HUES64 (cell line): ENCODE measurements at regions not wholly inside any gene's neighbourhood (a gene's known extent, or its start where the extent isn't known, plus 50 kb on each side); places are given as distances from the start of the nearest gene placed in this dataset.

Source experiments
- H3K27ac ChIP-seq: 2 replicates; pipeline ENCODE4 v1.7.0; 2013; ENCODE audit warnings: low read depth, low read length, inconsistent platforms
- H3K27me3 ChIP-seq: 2 replicates; pipeline ENCODE4 v1.6.1; 2013; ENCODE audit warnings: mild to moderate bottlenecking, low read length; ENCODE audit not compliant: insufficient read depth
- H3K36me3 ChIP-seq: 2 replicates; pipeline ENCODE4 v1.6.1; 2013; ENCODE audit warnings: mild to moderate bottlenecking, low read length; ENCODE audit not compliant: insufficient read depth
- H3K4me1 ChIP-seq: 2 replicates; pipeline ENCODE4 v1.6.1; 2013; ENCODE audit warnings: mild to moderate bottlenecking, low read length, moderate library complexity; ENCODE audit not compliant: insufficient read depth
- H3K4me3 ChIP-seq: 2 replicates; pipeline ENCODE4 v1.5.1; 2013; ENCODE audit warnings: mild to moderate bottlenecking, low read length, moderate library complexity
- H3K9ac ChIP-seq: 2 replicates; pipeline ENCODE4 v1.6.1; 2013; ENCODE audit warnings: mild to moderate bottlenecking, low read depth, low read length
- H3K9me3 ChIP-seq: 2 replicates; pipeline ENCODE4 v1.6.1; 2013; ENCODE audit warnings: low read depth, low read length; ENCODE audit not compliant: insufficient read depth
- whole genome bisulfite sequencing: fragments of 150-250, 120-280 bp; methylation state at CpG from one replicate; pipeline ENCODE4 v1.1.7; 2013; ENCODE audit warnings: missing lambda C conversion rate; 5-methylcytosine and 5-hydroxymethylcytosine counted together

DNA sequence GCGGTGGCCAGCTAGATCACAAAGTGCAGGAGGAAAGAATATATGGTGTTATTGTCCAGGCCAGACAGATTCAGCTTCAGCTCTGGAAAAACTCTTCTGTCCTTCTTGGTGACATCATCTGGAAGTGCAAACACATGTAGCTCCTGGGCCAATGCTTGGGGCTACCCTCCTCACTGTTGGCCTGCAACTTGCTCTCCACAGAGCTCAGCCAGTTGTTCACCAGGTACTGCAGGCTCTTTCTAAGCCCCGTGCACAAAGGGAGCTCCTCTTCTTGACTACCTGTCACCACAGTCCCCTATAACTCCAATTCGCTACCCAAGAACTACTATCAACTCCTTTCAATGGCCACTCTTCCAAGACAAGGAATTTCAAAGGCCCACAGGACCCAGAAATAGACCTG lies 1175.9 kb upstream of the CDH9 start:
- 97% methylated on average over 3 of the region's 3 CpGs for WGBS
- Histone ChIP-seq H3K9ac (no peak overlapping the region), H3K27ac (no peak overlapping the region), H3K9me3 (no peaks in the 10 kb centered on the region), H3K4me3 (no peak overlapping the region), H3K4me1 (no peaks in the 10 kb centered on the region), H3K36me3 (no peaks in the 10 kb centered on the region), H3K27me3 (no peaks in the 10 kb centered on the region)

- H3K36me3 ChIP-seq, result no peaks in the 10 kb centered on the region
- no peak overlapping the region for H3K9ac ChIP-seq
- no CpG with 5 or more reads among the region's 1 CpG for WGBS
- no peak overlapping the region for H3K27ac ChIP-seq
- no peaks in the 10 kb centered on the region for H3K27me3 ChIP-seq
- H3K4me1 ChIP-seq, result no peaks in the 10 kb centered on the region
- no peaks in the 10 kb centered on the region for H3K9me3 ChIP-seq
- no peak overlapping the region for H3K4me3 ChIP-seq
Measured at GRCh38 chr5:28208356-28208755, 1170.0 kb upstream of the CDH9 start.

GRCh38 chr5:28190011-28190410 lies 1151.6 kb upstream of the CDH9 start:
- Histone ChIP-seq H3K4me3 (no peak overlapping the region), H3K9me3 (no peaks in the 10 kb centered on the region), H3K27me3 (no peaks in the 10 kb centered on the region), H3K9ac (no peak overlapping the region), H3K36me3 (no peaks in the 10 kb centered on the region), H3K4me1 (0 out of 2 replicates have a peak, but pooled peaks cover 2% of the 10 kb centered on the region), H3K27ac (no peak overlapping the region)
- 88% methylated on average over 2 of the region's 2 CpGs for WGBS

DNA sequence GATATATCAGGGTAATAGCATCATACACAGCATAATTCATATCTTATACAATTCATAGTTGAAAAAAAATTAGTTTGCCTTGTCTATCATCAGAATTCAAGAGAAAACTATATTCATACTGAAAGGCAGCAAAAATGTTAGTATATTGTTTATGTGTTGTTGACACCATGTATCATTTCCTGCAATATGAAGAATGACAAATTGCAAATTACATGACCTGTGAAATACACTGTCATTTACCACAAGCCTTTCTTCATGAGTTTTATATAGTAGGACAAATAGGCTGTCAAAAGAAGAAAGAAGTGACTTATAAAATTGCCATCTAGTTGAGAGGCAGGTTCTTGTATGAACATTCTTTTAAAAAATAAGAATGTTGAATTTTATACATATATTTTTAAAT lies 1136.3 kb upstream of the CDH9 start:
- H3K27ac ChIP-seq, result no peak overlapping the region
- no peaks in the 10 kb centered on the region for H3K9me3 ChIP-seq
- no peak overlapping the region for H3K9ac ChIP-seq
- H3K36me3 ChIP-seq, result no peaks in the 10 kb centered on the region
- no peaks in the 10 kb centered on the region for H3K27me3 ChIP-seq
- no peak overlapping the region for H3K4me3 ChIP-seq
- no peaks in the 10 kb centered on the region for H3K4me1 ChIP-seq

GRCh38 chr5:28165096-28165495 lies 1126.7 kb upstream of the CDH9 start:
- Histone ChIP-seq H3K4me1 (no peaks in the 10 kb centered on the region), H3K27me3 (no peaks in the 10 kb centered on the region)
- WGBS, result 88% methylated on average over 5 of the region's 5 CpGs

DNA sequence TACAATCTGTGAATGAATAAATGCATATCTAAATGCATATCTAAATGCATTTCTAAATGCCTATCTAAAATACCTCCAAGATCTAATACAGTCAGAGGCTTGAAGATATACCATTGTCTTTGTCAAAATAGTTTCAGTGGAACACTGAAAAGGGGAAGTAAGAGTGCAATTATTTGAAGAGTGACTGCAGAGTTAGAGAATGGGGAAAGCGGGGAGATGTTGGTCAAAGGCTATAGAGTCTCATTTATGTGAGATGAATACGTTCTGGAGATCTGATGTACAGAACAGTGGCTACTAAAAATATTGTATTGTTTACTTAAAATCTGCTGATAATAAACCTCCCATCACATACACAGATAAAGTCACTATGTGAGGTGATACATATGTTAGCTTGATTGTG lies 1126.2 kb upstream of the CDH9 start:
- no peak overlapping the region for H3K9ac ChIP-seq
- 93% methylated on average over 2 of the region's 2 CpGs for WGBS
- H3K27me3 ChIP-seq, result no peaks in the 10 kb centered on the region
- H3K4me3 ChIP-seq, result no peak overlapping the region
- H3K4me1 ChIP-seq, result no peaks in the 10 kb centered on the region
- no peaks in the 10 kb centered on the region for H3K36me3 ChIP-seq
- H3K9me3 ChIP-seq, result no peaks in the 10 kb centered on the region
- no peak overlapping the region for H3K27ac ChIP-seq

More at GRCh38 chr5:28165096-28165495, 1126.7 kb upstream of the CDH9 start:
- Histone ChIP-seq H3K9me3 (no peaks in the 10 kb centered on the region), H3K9ac (no peak overlapping the region), H3K4me3 (no peak overlapping the region), H3K27ac (no peak overlapping the region), H3K36me3 (no peaks in the 10 kb centered on the region)

DNA sequence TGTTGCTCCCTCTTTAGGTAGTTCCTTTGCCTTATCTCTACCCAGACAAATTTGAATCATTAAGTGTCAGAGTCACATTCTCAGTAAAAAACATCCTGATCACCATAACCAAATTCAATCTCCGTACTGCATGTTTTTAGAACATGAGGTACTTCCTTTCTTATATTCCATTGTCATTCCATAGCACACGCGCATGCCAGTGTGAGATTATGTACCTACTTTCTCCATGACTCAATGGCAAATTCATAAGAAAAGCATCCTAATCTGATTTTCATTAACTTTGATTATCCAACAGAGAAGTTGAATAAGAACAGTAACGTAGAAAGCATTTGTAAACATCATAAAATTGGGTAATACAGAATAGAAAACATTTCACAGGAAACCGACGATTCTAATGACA lies 1118.6 kb upstream of the CDH9 start:
- Histone ChIP-seq H3K9me3 (no peaks in the 10 kb centered on the region), H3K27ac (no peak overlapping the region), H3K4me1 (no peaks in the 10 kb centered on the region), H3K27me3 (no peaks in the 10 kb centered on the region), H3K9ac (no peak overlapping the region), H3K36me3 (no peaks in the 10 kb centered on the region), H3K4me3 (no peak overlapping the region)
- 95% methylated on average over 6 of the region's 6 CpGs for WGBS

DNA sequence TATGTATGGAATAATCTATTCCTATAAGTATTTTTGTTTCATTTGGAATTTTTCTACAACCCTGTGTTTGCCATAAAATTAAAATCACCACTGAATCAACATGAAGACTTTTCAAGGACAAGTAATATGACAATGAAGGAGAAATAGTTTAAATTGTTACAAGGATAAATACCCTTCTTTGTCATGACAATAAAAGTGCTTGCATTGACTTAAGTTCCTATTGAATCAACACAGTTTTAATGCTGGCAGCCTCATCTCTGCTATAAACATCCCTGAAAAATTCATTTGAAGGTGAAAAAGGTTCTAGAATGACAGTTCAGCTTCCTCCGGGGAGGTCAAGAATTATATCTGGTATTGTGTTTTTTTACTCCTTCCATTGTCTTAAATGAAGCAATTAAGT lies 1105.1 kb upstream of the CDH9 start:
- H3K27me3 ChIP-seq, result no peaks in the 10 kb centered on the region
- 80% methylated on average over 1 of the region's 1 CpG for WGBS
- H3K9ac ChIP-seq, result no peak overlapping the region
- H3K9me3 ChIP-seq, result no peaks in the 10 kb centered on the region
- H3K4me1 ChIP-seq, result peaks cover 4% of the 10 kb centered on the region; the same call in 1 of the 2 replicates
- H3K36me3 ChIP-seq, result no peaks in the 10 kb centered on the region
- no peak overlapping the region for H3K27ac ChIP-seq
- no peak overlapping the region for H3K4me3 ChIP-seq

GRCh38 chr5:28132151-28132550 lies 1093.8 kb upstream of the CDH9 start:
- WGBS, result no CpG with 5 or more reads among the region's 1 CpG

GRCh38 chr5:28117691-28118090 lies 1079.3 kb upstream of the CDH9 start:
- Histone ChIP-seq H3K4me1 (no peaks in the 10 kb centered on the region), H3K36me3 (no peaks in the 10 kb centered on the region), H3K4me3 (no peak overlapping the region), H3K9me3 (no peaks in the 10 kb centered on the region), H3K27me3 (no peaks in the 10 kb centered on the region), H3K27ac (no peak overlapping the region), H3K9ac (no peak overlapping the region)

More at GRCh38 chr5:28132151-28132550, 1093.8 kb upstream of the CDH9 start:
- Histone ChIP-seq H3K36me3 (no peaks in the 10 kb centered on the region), H3K4me1 (no peaks in the 10 kb centered on the region), H3K9ac (no peak overlapping the region), H3K4me3 (no peak overlapping the region), H3K9me3 (no peaks in the 10 kb centered on the region), H3K27me3 (no peaks in the 10 kb centered on the region), H3K27ac (no peak overlapping the region)

DNA sequence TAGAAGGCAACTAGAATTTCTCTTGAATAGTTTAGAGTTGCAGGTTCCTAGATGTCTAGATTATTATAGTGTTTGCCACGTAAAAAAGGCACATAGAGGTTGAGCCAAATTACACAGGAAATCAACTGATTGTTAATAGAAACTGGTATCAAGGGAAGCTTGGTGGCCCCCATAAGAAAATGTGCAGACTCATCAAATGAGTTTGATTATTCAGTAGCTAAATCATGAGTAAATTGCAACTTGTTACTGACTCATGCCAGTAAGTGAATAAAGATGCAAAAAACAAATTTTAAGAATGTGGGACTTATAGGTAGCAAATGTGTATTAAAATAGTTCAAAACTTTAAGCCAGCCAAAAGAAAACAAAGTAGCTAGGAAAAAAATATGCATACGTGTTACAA lies 1078.9 kb upstream of the CDH9 start:
- Histone ChIP-seq H3K27me3 (no peaks in the 10 kb centered on the region), H3K27ac (no peak overlapping the region), H3K4me3 (no peak overlapping the region), H3K9me3 (no peaks in the 10 kb centered on the region), H3K36me3 (no peaks in the 10 kb centered on the region), H3K9ac (no peak overlapping the region), H3K4me1 (no peaks in the 10 kb centered on the region)
- WGBS, result 97% methylated on average over 2 of the region's 2 CpGs

- 95% methylated on average over 6 of the region's 6 CpGs for WGBS
- Histone ChIP-seq H3K9me3 (no peaks in the 10 kb centered on the region), H3K36me3 (no peaks in the 10 kb centered on the region), H3K9ac (no peak overlapping the region), H3K27ac (no peak overlapping the region), H3K4me3 (no peak overlapping the region), H3K4me1 (no peaks in the 10 kb centered on the region), H3K27me3 (no peaks in the 10 kb centered on the region)
Measured at GRCh38 chr5:28110781-28111180, 1072.4 kb upstream of the CDH9 start.
